Activated T-helper 1 cell treated with anti-CD3 and anti-CD28 coated beads, Interleukin-12 subunit alpha, Interleukin-12 subunit beta, Interleukin-2, Interleukin-4 antibody, amounts not matched to agents 30 ng/mL and 10 ng/mL and 1 ng/mL, durations not matched to agents 14 hours and 24 hours and 36 hours (primary cell): ENCODE measurements at regions not wholly inside any gene's neighbourhood (a gene's known extent, or its start where the extent isn't known, plus 50 kb on each side); places are given as distances from the start of the nearest gene placed in this dataset.

ENCODE experiments used
- DNase-seq: peaks from one replicate; pipeline ENCODE4 v3.0.0; 2021; ENCODE audit warnings: low spot score
- H3K27ac Mint-ChIP-seq: one replicate; pipeline ENCODE4 v1.8.0; 2021; ENCODE audit warnings: mild to moderate bottlenecking, mixed read lengths
- H3K27me3 Mint-ChIP-seq: one replicate; pipeline ENCODE4 v1.8.0; 2022; ENCODE audit warnings: mild to moderate bottlenecking, moderate library complexity, mixed read lengths; ENCODE audit not compliant: insufficient read depth
- H3K36me3 Mint-ChIP-seq: one replicate; pipeline ENCODE4 v1.8.0; 2021; ENCODE audit warnings: low read depth, mixed read lengths
- H3K4me1 Mint-ChIP-seq: one replicate; pipeline ENCODE4 v1.8.0; 2021; ENCODE audit warnings: low read depth, mixed read lengths
- H3K4me3 Mint-ChIP-seq: one replicate; pipeline ENCODE4 v1.8.0; 2021; ENCODE audit warnings: mild to moderate bottlenecking, moderate library complexity, mixed read lengths
- H3K9me3 Mint-ChIP-seq: one replicate; pipeline ENCODE4 v1.8.0; 2021; ENCODE audit warnings: mixed read lengths
- intact Hi-C: fragments of 100-400 bp; cut with micrococcal nuclease; formaldehyde crosslinking; loops from one replicate; pipeline ENCODE4 v1.15.1; 2024

- Mint-ChIP-seq H3K27me3 (peaks cover 2% of the 10 kb centered on the region), H3K4me3 (no peak overlapping the region), H3K36me3 (peaks cover 2% of the 10 kb centered on the region), H3K4me1 (peaks cover 15% of the 10 kb centered on the region), H3K9me3 (peaks cover 18% of the 10 kb centered on the region), H3K27ac (no peak overlapping the region)
- DNase-seq, result no peak
- intact Hi-C loops, result no loop called here
Observed at GRCh38 chr2:9791711-9792110, 51.6 kb upstream of the TAF1B start.

DNA sequence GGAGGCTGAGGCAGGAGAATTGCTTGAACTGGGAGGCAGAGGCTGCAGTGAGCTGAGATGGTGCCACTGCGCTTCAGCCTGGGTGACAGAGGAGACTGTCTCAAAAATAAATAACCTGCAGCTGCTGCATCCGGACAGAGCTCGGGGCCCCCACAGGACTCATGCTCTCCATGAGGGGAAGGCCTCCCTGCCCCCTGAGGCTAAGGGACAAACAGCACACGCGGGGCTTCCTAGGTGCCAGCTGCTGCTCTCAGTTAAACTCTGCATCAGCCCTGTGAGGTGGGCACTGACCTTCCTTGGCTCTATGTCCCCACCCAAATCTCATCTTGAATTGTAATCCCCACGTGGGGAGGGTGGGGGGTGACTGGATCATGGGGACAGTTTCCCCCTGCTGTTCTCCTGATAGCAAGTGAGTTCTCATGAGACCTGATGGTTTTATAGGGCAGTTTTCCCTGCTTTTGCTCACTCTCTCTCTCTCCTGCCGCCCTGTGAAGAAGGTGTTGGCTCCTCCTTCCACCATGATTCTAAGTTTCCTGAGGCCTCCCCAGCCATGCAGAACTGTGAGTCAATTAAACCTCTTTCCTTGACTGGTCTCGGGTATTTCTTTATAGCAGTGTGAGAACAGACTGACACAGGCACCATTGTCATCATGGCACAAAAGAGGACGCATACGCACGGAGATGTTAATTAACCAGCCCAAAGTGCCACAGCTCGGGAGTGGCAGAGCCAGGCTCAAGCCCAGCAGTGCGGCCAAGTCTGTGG, 49.9 kb upstream of the TAF1B start:
- no peak overlapping the region for H3K27ac Mint-ChIP-seq
- H3K4me1 Mint-ChIP-seq, result peaks cover 13% of the 10 kb centered on the region
- no peak for DNase-seq
- no peaks in the 10 kb centered on the region for H3K36me3 Mint-ChIP-seq
- intact Hi-C loops, result no loop called here
- H3K4me3 Mint-ChIP-seq, result no peak overlapping the region
- H3K27me3 Mint-ChIP-seq, result peaks cover 2% of the 10 kb centered on the region
- H3K9me3 Mint-ChIP-seq, result peaks cover 8% of the 10 kb centered on the region
